Left hindlimb (tissue), 1 donor: ENCODE measurements at regions not wholly inside any gene's neighbourhood (a gene's known extent, or its start where the extent isn't known, plus 50 kb on each side); places are given as distances from the start of the nearest gene placed in this dataset.
"Not testable (repeated sequence)": the region's sequence is repeated elsewhere in the genome, so short reads cannot be mapped to it uniquely, and the experiment has no call there.

ENCODE experiments used
- DNase-seq: peaks from one replicate; pipeline ENCODE4 v3.0.0-alpha.2; 2018

GRCh38 chrX:46152756-46153155, 392.5 kb downstream of the ZNF674 start:
- DNase-seq = no peak

GRCh38 chrX:46151332-46151731, 393.9 kb downstream of the ZNF674 start:
- not testable (repeated sequence) for DNase-seq

GRCh38 chrX:46144566-46144965, 400.7 kb downstream of the ZNF674 start:
- DNase-seq = no peak

- DNase-seq = no peak
Observed at GRCh38 chrX:46140272-46140671, 404.9 kb downstream of the ZNF674 start.

GRCh38 chrX:46130247-46130646, 415.0 kb downstream of the ZNF674 start:
- no peak for DNase-seq

GRCh38 chrX:46125111-46125510, 420.1 kb downstream of the ZNF674 start:
- DNase-seq = no peak

- DNase-seq = no peak
Observed at GRCh38 chrX:46117234-46117633, 428.0 kb downstream of the ZNF674 start.

- not testable (repeated sequence) for DNase-seq
Observed at GRCh38 chrX:46087310-46087709, 457.9 kb downstream of the ZNF674 start.

- not testable (repeated sequence) for DNase-seq
Observed at GRCh38 chrX:46080121-46080520, 465.1 kb downstream of the ZNF674 start.

GRCh38 chrX:46072791-46073190, 472.4 kb downstream of the ZNF674 start:
- no peak for DNase-seq

- DNase-seq = no peak
Observed at GRCh38 chrX:46072372-46072771, 472.8 kb downstream of the ZNF674 start.

GRCh38 chrX:46070421-46070820, 474.8 kb downstream of the ZNF674 start:
- DNase-seq = no peak

- no peak for DNase-seq
Observed at GRCh38 chrX:46059316-46059715, 485.9 kb downstream of the ZNF674 start.

GRCh38 chrX:46044486-46044885, 500.7 kb downstream of the ZNF674 start:
- DNase-seq = no peak

- no peak for DNase-seq
Observed at GRCh38 chrX:46040001-46040400, 505.2 kb downstream of the ZNF674 start.

- DNase-seq = no peak
Observed at GRCh38 chrX:46039526-46039925, 505.7 kb downstream of the ZNF674 start.

- DNase-seq = no peak
Observed at GRCh38 chrX:46036508-46036907, 508.7 kb downstream of the ZNF674 start.

- DNase-seq = no peak
Observed at GRCh38 chrX:46034868-46035267, 510.4 kb downstream of the ZNF674 start.

GRCh38 chrX:46029777-46030176, 515.4 kb downstream of the ZNF674 start:
- no peak for DNase-seq

- DNase-seq = no peak
Observed at GRCh38 chrX:46016296-46016695, 528.9 kb downstream of the ZNF674 start.

GRCh38 chrX:46015653-46016052, 529.6 kb downstream of the ZNF674 start:
- no peak for DNase-seq

- no peak for DNase-seq
Observed at GRCh38 chrX:45992402-45993123, 552.7 kb downstream of the ZNF674 start.

GRCh38 chrX:45986971-45987370, 558.2 kb downstream of the ZNF674 start:
- no peak for DNase-seq

GRCh38 chrX:45986081-45986480, 559.1 kb downstream of the ZNF674 start:
- no peak for DNase-seq
